Calu3 (cell line): ENCODE measurements at regions not wholly inside any gene's neighbourhood (a gene's known extent, or its start where the extent isn't known, plus 50 kb on each side); places are given as distances from the start of the nearest gene placed in this dataset.

Experiments used
- BruUV-seq: library from RNA; stranded (reverse); fragments of 400-500 nt; replicated peaks from 2 replicates; lab custom pipeline; 2021; lab: Mats Ljungman, UMichigan
- CTCF ChIA-PET: fragments of 300-600 bp; sonication (Branson Sonifier 250); formaldehyde crosslinking; loops from one replicate; lab custom pipeline; 2022; ENCODE audit warnings: antibody characterized with exemption; lab: Charles Lee
- DNase-seq: peaks from one replicate; pipeline ENCODE4 v3.0.0; 2022
- H3K27ac Mint-ChIP-seq: one replicate; pipeline ENCODE4 v1.8.0; 2022; ENCODE audit warnings: mixed read lengths; ENCODE audit not compliant: unreplicated experiment
- H3K27me3 Mint-ChIP-seq: one replicate; pipeline ENCODE4 v1.8.0; 2022; ENCODE audit warnings: mixed read lengths; ENCODE audit not compliant: unreplicated experiment
- H3K36me3 Mint-ChIP-seq: one replicate; pipeline ENCODE4 v1.8.0; 2022; ENCODE audit warnings: mild to moderate bottlenecking, moderate library complexity, mixed read lengths; ENCODE audit not compliant: insufficient read depth, unreplicated experiment
- H3K4me1 Mint-ChIP-seq: one replicate; pipeline ENCODE4 v1.8.0; 2022; ENCODE audit warnings: mild to moderate bottlenecking, low read depth, mixed read lengths; ENCODE audit not compliant: unreplicated experiment
- H3K4me3 Mint-ChIP-seq: one replicate; pipeline ENCODE4 v1.8.0; 2022; ENCODE audit warnings: mild to moderate bottlenecking, low read depth, moderate library complexity, mixed read lengths; ENCODE audit not compliant: unreplicated experiment
- H3K9me3 Mint-ChIP-seq: one replicate; pipeline ENCODE4 v1.8.0; 2022; ENCODE audit warnings: low read depth, mixed read lengths; ENCODE audit not compliant: unreplicated experiment
- CTCF ChIP-seq: fragments of 200-600 bp; IDR thresholded peaks from one replicate; pipeline ENCODE4 v1.8.0; 2022; ENCODE audit warnings: antibody characterized with exemption; ENCODE audit not compliant: unreplicated experiment
- intact Hi-C: fragments of 100-400 bp; cut with micrococcal nuclease; formaldehyde crosslinking; loops from one replicate; pipeline ENCODE4 v1.10.0; 2022; ENCODE audit not compliant: unreplicated experiment

GRCh38 chr10:36126076-36126475 is 484.0 kb upstream of the FZD8 start:
- BruUV-seq, result no TSS peak
- no peak overlapping the region for H3K4me3 Mint-ChIP-seq
- no peaks in the 10 kb centered on the region for H3K4me1 Mint-ChIP-seq
- H3K27ac Mint-ChIP-seq, result no peak overlapping the region
- no peaks in the 10 kb centered on the region for H3K27me3 Mint-ChIP-seq
- intact Hi-C loops, result no loop called here
- H3K9me3 Mint-ChIP-seq, result peaks cover 9% of the 10 kb centered on the region
- no peak for DNase-seq
- CTCF ChIA-PET, result no interaction called here
- TF ChIP-seq CTCF, result no peak
- no peaks in the 10 kb centered on the region for H3K36me3 Mint-ChIP-seq

GRCh38 chr10:36119455-36119854 is 477.4 kb upstream of the FZD8 start:
- no peak for TF ChIP-seq CTCF
- no peaks in the 10 kb centered on the region for H3K36me3 Mint-ChIP-seq
- no peak for DNase-seq
- BruUV-seq, result no TSS peak
- H3K4me3 Mint-ChIP-seq, result no peak overlapping the region
- no peaks in the 10 kb centered on the region for H3K27me3 Mint-ChIP-seq
- peaks cover 10% of the 10 kb centered on the region for H3K9me3 Mint-ChIP-seq
- CTCF ChIA-PET, result no interaction called here
- H3K4me1 Mint-ChIP-seq, result no peaks in the 10 kb centered on the region
- intact Hi-C loops, result no loop called here
- H3K27ac Mint-ChIP-seq, result no peak overlapping the region

GRCh38 chr10:36118314-36118713 is 476.2 kb upstream of the FZD8 start:
- no peak for DNase-seq
- no peaks in the 10 kb centered on the region for H3K4me1 Mint-ChIP-seq
- H3K27me3 Mint-ChIP-seq, result no peaks in the 10 kb centered on the region
- no peak overlapping the region for H3K27ac Mint-ChIP-seq
- CTCF ChIA-PET, result no interaction called here
- intact Hi-C loops, result no loop called here
- no peak for TF ChIP-seq CTCF
- no peaks in the 10 kb centered on the region for H3K36me3 Mint-ChIP-seq
- no peak overlapping the region for H3K4me3 Mint-ChIP-seq
- BruUV-seq, result no TSS peak
- H3K9me3 Mint-ChIP-seq, result peaks cover 10% of the 10 kb centered on the region

- Mint-ChIP-seq H3K4me3 (no peak overlapping the region), H3K27ac (no peak overlapping the region), H3K36me3 (no peaks in the 10 kb centered on the region), H3K27me3 (no peaks in the 10 kb centered on the region), H3K4me1 (no peaks in the 10 kb centered on the region), H3K9me3 (peaks cover 10% of the 10 kb centered on the region)
- TF ChIP-seq CTCF, result no peak
- BruUV-seq, result no TSS peak
- intact Hi-C loops, result no loop called here
- CTCF ChIA-PET, result no interaction called here
- no peak for DNase-seq
Observed at GRCh38 chr10:36117890-36118289, 475.8 kb upstream of the FZD8 start.
